ENCODE measurements at regions not wholly inside any gene's neighbourhood (a gene's known extent, or its start where the extent isn't known, plus 50 kb on each side); places are given as distances from the start of the nearest gene placed in this dataset.

GRCh38 chr16:86685076-86685475 lies 106.7 kb downstream of the FOXL1 start:
- TF ChIP-seq CTCF (conservative IDR thresholded peaks at IDR 0.05; ENCODE audit: low read length) (no peak), EZH2phosphoT487 (IDR thresholded peaks at IDR 0.05; ENCODE audit: borderline replicate concordance, low read depth, low read length) (no peak)

Measured in OCI-LY7 (cell line).